ENCODE measurements at regions not wholly inside any gene's neighbourhood (a gene's known extent, or its start where the extent isn't known, plus 50 kb on each side); places are given as distances from the start of the nearest gene placed in this dataset.
"Not testable (repeated sequence)": the region's sequence is repeated elsewhere in the genome, so short reads cannot be mapped to it uniquely, and the experiment has no call there.

DNA sequence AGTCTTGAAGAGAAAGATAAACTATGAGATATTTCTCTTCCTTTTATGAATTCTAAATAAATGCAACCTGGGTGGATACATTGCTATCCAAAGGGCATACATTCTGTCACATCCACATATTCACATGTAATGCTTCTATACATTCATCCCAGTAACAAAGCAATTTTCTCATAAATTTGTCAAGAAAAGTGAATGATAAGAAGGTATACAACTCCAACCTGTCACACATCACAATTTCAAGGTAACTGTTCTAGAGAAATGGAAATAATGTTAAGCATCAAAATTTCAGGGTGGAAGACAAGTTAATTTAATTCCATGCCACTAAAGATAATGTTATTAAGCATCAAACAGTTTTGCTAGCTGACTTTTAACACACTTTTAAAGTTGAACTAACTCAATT lies 212.9 kb downstream of the SYT10 start:
- in situ Hi-C loops (cut with HindIII; ENCODE audit: low sequenced_read_pairs), result no loop called here
- DNase-seq (ENCODE audit: low read depth), result no peak
- no peak overlapping the region for H3K4me3 ChIP-seq (ENCODE audit: low read depth, low read length)
- TF ChIP-seq, protein P1, sequence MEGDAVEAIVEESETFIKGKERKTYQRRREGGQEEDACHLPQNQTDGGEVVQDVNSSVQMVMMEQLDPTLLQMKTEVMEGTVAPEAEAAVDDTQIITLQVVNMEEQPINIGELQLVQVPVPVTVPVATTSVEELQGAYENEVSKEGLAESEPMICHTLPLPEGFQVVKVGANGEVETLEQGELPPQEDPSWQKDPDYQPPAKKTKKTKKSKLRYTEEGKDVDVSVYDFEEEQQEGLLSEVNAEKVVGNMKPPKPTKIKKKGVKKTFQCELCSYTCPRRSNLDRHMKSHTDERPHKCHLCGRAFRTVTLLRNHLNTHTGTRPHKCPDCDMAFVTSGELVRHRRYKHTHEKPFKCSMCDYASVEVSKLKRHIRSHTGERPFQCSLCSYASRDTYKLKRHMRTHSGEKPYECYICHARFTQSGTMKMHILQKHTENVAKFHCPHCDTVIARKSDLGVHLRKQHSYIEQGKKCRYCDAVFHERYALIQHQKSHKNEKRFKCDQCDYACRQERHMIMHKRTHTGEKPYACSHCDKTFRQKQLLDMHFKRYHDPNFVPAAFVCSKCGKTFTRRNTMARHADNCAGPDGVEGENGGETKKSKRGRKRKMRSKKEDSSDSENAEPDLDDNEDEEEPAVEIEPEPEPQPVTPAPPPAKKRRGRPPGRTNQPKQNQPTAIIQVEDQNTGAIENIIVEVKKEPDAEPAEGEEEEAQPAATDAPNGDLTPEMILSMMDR (IDR thresholded peaks at IDR 0.05; ENCODE audit: low read depth, low read length, missing control alignments), result no peak

DNA sequence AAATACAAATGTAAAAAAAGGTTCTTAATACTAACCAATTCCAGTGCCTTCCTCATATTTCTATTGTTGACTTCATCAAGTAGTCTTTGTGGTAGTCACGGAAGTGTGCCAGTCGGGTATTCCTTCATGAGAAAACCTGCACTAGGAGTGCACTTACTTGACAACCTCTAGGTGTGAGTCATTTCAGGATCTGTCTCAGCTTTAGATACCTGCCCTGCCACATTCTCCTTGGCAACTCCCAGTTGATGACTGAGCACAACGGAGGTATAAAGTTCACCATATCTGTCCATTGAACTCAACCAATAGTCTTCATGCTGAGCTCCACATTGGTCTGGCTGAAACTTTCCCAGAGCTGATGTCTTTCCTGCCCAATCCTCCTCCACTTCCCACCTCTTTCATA lies 215.7 kb downstream of the SYT10 start:
- in situ Hi-C loops (cut with HindIII; ENCODE audit: low sequenced_read_pairs), result no loop called here
- no peak for DNase-seq (ENCODE audit: low read depth)

DNA sequence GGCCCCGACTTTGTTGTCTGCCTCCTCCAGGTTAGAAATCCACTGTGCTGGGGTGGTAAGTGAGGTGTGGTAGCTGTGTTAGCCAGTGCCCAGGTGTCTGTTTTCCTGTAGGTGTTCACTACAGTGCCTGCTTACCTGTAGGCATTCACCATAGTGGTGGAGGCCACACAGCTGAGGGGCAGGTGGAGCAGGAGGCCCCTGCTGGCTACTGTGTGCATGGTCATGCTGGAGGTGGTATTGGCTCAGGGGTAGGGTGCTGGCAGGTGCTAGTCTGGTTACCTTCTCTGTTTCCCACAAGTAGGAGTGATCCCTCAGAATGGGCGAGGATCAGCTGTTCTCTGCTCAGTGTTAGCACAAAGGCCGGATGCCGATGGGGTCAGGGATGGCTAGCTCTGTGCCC lies 217.3 kb downstream of the SYT10 start:
- TF ChIP-seq, protein P1 (IDR thresholded peaks at IDR 0.05; ENCODE audit: low read depth, low read length, missing control alignments), result no peak
- H3K4me3 ChIP-seq (ENCODE audit: low read depth, low read length), result no peak overlapping the region
- in situ Hi-C loops (cut with HindIII; ENCODE audit: low sequenced_read_pairs), result no loop called here
- no peak for DNase-seq (ENCODE audit: low read depth)

More for the DNA sequence above, 215.7 kb downstream of the SYT10 start:
- TF ChIP-seq, protein P1 (IDR thresholded peaks at IDR 0.05; ENCODE audit: low read depth, low read length, missing control alignments), result no peak
- H3K4me3 ChIP-seq (ENCODE audit: low read depth, low read length), result no peak overlapping the region

DNA sequence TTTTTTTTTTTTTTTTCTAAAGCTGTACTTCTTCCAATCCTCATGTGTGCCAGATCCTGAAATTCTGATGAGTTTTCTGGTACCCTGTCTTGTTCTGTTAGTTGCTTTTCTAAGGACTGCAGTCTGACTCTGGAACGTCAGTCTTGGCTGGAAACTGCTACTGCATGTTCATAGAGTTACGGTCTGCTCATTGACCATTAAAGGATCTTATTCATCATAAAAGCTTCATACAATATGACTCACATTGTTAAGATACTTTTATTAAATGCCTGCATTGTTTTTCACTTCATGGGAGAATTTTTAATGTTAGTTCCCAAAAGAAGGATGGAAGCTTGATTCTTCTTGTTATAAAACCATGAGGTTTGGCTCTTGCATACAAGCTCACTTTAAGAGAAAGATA lies 233.6 kb downstream of the SYT10 start:
- no peak for DNase-seq (ENCODE audit: low read depth)
- TF ChIP-seq, protein P1 (IDR thresholded peaks at IDR 0.05; ENCODE audit: low read depth, low read length, missing control alignments), result no peak

DNA sequence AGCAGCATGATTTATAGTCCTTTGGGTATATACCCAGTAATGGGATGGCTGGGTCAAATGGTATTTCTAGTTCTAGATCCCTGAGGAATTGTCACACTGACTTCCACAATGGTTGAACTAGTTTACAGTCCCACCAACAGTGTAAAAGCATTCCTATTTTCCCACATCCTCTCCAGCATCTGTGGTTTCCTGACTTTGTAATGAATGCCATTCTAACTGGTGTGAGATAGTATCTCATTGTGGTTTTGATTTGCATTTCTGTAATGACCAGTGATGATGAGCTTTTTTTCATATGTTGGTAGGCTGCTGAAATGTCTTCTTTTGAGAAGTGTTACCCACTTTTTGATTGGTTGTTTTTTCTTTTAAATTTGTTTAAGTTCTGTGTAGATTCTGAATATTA lies 245.2 kb downstream of the SYT10 start:
- in situ Hi-C loops (cut with HindIII; ENCODE audit: low sequenced_read_pairs); H3K4me3 ChIP-seq (ENCODE audit: low read depth, low read length); DNase-seq (ENCODE audit: low read depth): not testable (repeated sequence)

More for the DNA sequence above, 233.6 kb downstream of the SYT10 start:
- in situ Hi-C loops (cut with HindIII; ENCODE audit: low sequenced_read_pairs), result no loop called here
- H3K4me3 ChIP-seq (ENCODE audit: low read depth, low read length), result no peak overlapping the region

DNA sequence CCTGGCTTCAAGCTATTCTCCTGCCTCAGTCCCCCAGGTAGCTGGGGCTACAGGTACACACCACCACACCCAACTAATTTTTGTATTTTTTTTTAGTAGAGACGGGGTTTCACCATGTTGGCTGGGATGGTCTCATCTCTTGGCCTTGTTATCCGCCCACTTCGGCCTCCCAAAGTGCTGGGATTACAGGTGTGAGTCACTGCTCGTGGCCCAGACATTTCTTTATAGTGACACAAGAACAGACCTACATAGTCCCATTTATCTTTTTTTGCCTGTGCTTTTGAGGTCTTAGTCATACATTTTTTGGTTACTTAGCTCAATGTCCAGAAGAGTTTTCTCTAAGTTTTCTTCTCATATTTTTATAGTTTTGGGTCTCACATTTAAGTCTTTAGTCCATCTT lies 247.4 kb downstream of the SYT10 start:
- TF ChIP-seq, protein P1 (IDR thresholded peaks at IDR 0.05; ENCODE audit: low read depth, low read length, missing control alignments), result no peak
- DNase-seq (ENCODE audit: low read depth), result no peak
- in situ Hi-C loops (cut with HindIII; ENCODE audit: low sequenced_read_pairs), result no loop called here

DNA sequence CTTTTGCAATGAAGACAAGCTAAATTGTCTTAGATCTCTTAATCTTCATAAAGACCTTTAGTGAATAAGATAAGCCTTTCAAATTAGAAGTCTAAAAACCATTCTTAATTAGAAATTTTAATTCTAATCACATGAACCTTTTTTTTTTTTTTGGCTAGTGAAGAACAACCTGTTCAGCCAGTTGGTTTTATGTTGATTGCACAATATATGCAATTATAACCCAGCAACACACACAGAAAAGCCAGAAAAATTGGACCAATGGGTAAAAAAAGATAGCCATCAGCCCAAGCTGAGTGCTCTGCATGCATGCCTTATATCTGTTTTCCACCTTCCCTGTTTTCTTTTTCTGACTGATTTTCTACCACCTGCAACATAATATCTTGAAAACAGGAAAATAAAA lies 252.2 kb downstream of the SYT10 start:
- in situ Hi-C loops (cut with HindIII; ENCODE audit: low sequenced_read_pairs), result no loop called here
- DNase-seq (ENCODE audit: low read depth), result no peak
- TF ChIP-seq, protein P1 (IDR thresholded peaks at IDR 0.05; ENCODE audit: low read depth, low read length, missing control alignments), result no peak
- no peak overlapping the region for H3K4me3 ChIP-seq (ENCODE audit: low read depth, low read length)

More for the DNA sequence above, 247.4 kb downstream of the SYT10 start:
- no peak overlapping the region for H3K4me3 ChIP-seq (ENCODE audit: low read depth, low read length)
